GM23338 (cell line): ENCODE measurements at regions not wholly inside any gene's neighbourhood (a gene's known extent, or its start where the extent isn't known, plus 50 kb on each side); places are given as distances from the start of the nearest gene placed in this dataset.

Experiments used
- ATAC-seq: fragments of 200-7000 bp; cut with Tn5 transposase; 3 replicates; pipeline ENCODE4 v1.9.1; 2020
- DNase-seq: peaks from one replicate; pipeline ENCODE4 v3.0.0-alpha.2; 2015; ENCODE audit warnings: low spot score
- H2AFZ ChIP-seq: fragments of 200-600 bp; sonication (generic); 2 replicates; pipeline ENCODE4 v1.8.0; 2016; ENCODE audit warnings: antibody characterized with exemption, mild to moderate bottlenecking, moderate library complexity
- H3F3A ChIP-seq: fragments of 200-600 bp; sonication (generic); replicated peaks from 2 replicates; pipeline ENCODE4 v1.8.0; 2017; ENCODE audit warnings: antibody characterized with exemption, mixed run types, low read depth
- H3K27ac ChIP-seq: fragments of 200-600 bp; sonication (generic); 2 replicates; pipeline ENCODE4 v1.6.1; 2016; ENCODE audit warnings: low read depth
- H3K27me3 ChIP-seq: fragments of 200-600 bp; sonication (generic); 2 replicates; pipeline ENCODE4 v1.8.0; 2016; ENCODE audit warnings: mild to moderate bottlenecking, mixed run types, moderate library complexity; ENCODE audit not compliant: insufficient read depth
- H3K36me3 ChIP-seq: fragments of 200-600 bp; sonication (generic); 2 replicates; pipeline ENCODE4 v1.8.0; 2016; ENCODE audit warnings: mild to moderate bottlenecking; ENCODE audit not compliant: insufficient read depth
- H3K4me1 ChIP-seq: fragments of 200-600 bp; sonication (generic); 2 replicates; pipeline ENCODE4 v1.8.0; 2016; ENCODE audit warnings: mild to moderate bottlenecking, moderate library complexity; ENCODE audit not compliant: insufficient read depth
- H3K4me2 ChIP-seq: fragments of 200-600 bp; sonication (generic); 2 replicates; pipeline ENCODE4 v1.7.1; 2017; ENCODE audit warnings: mixed run types
- H3K4me3 ChIP-seq: fragments of 200-600 bp; sonication (generic); 2 replicates; pipeline ENCODE4 v1.6.1; 2016; ENCODE audit warnings: mixed run types
- H3K79me2 ChIP-seq: fragments of 200-600 bp; sonication (generic); replicated peaks from 2 replicates; pipeline ENCODE4 v1.8.0; 2017; ENCODE audit warnings: mild to moderate bottlenecking; ENCODE audit not compliant: insufficient read depth
- H3K9me2 ChIP-seq: fragments of 200-600 bp; sonication (generic); 2 replicates; pipeline ENCODE4 v1.8.0; 2017; ENCODE audit not compliant: insufficient read depth
- H4K20me1 ChIP-seq: fragments of 200-600 bp; sonication (generic); replicated peaks from 2 replicates; pipeline ENCODE4 v1.8.0; 2017; ENCODE audit warnings: mild to moderate bottlenecking; ENCODE audit not compliant: insufficient read depth
- H3K27ac Mint-ChIP-seq: 2 replicates; pipeline ENCODE4 v1.8.0; 2020; ENCODE audit warnings: inconsistent platforms, mild to moderate bottlenecking, moderate library complexity, mixed read lengths
- H3K27me3 Mint-ChIP-seq: 3 replicates; pipeline ENCODE4 v1.8.0; 2022; ENCODE audit warnings: low read depth, mild to moderate bottlenecking, moderate library complexity, mixed read lengths, inconsistent platforms; ENCODE audit not compliant: insufficient read depth, poor library complexity
- H3K36me3 Mint-ChIP-seq: 3 replicates; pipeline ENCODE4 v1.8.0; 2021; ENCODE audit warnings: low read depth, mild to moderate bottlenecking, inconsistent platforms, moderate library complexity, mixed read lengths
- H3K4me1 Mint-ChIP-seq: 3 replicates; pipeline ENCODE4 v1.8.0; 2020; ENCODE audit warnings: mild to moderate bottlenecking, inconsistent platforms, mixed read lengths
- H3K4me3 Mint-ChIP-seq: 3 replicates; pipeline ENCODE4 v1.8.0; 2021; ENCODE audit warnings: moderate library complexity, mild to moderate bottlenecking, inconsistent platforms, mixed read lengths
- H3K9me3 Mint-ChIP-seq: 3 replicates; pipeline ENCODE4 v1.8.0; 2020; ENCODE audit warnings: moderate library complexity, mild to moderate bottlenecking, inconsistent platforms, mixed read lengths
- CREB1 ChIP-seq: fragments of 250-450 bp; sonication (Bioruptor Pico); IDR thresholded peaks from 2 replicates; pipeline ENCODE4 v1.5.0; 2020; ENCODE audit warnings: low read depth, mild to moderate bottlenecking, moderate library complexity
- CTCF ChIP-seq, 2 experiments: fragments of 200-600 bp in 1 of 2; sonication (generic) in 1 of 2; conservative IDR thresholded peaks; 2 replicates each; pipeline versions ENCODE4 v1.5.1 to v1.6.1; 2016 to 2017; ENCODE audit warnings: antibody characterized with exemption in 2 of 2, low read depth in 2 of 2, mild to moderate bottlenecking in 2 of 2, moderate library complexity in 1 of 2
- ETS1 ChIP-seq: IDR thresholded peaks from 2 replicates; pipeline ENCODE4 v1.6.1; 2016; ENCODE audit warnings: antibody characterized with exemption
- EZH2 ChIP-seq: fragments of 200-600 bp; sonication (generic); IDR thresholded peaks from one replicate; pipeline ENCODE4 v1.8.0; 2017; ENCODE audit warnings: antibody characterized with exemption, mild to moderate bottlenecking, low read depth; ENCODE audit not compliant: unreplicated experiment
- EZH2phosphoT487 ChIP-seq: fragments of 200-600 bp; sonication (generic); IDR thresholded peaks from one replicate; pipeline ENCODE4 v1.8.1; 2018; ENCODE audit warnings: antibody characterized with exemption; ENCODE audit not compliant: unreplicated experiment
- JUNB ChIP-seq: IDR thresholded peaks from one replicate; pipeline ENCODE4 v1.6.1; 2016; ENCODE audit warnings: antibody characterized with exemption; ENCODE audit not compliant: unreplicated experiment
- NANOG ChIP-seq: IDR thresholded peaks from 2 replicates; pipeline ENCODE4 v1.6.1; 2016; ENCODE audit warnings: antibody characterized with exemption, borderline replicate concordance
- POLR2AphosphoS5 ChIP-seq: IDR thresholded peaks from 2 replicates; pipeline ENCODE4 v1.6.1; 2016; ENCODE audit warnings: antibody characterized with exemption, low read depth
- REST ChIP-seq: IDR thresholded peaks from one replicate; pipeline ENCODE4 v1.6.1; 2018; ENCODE audit warnings: antibody characterized with exemption; ENCODE audit not compliant: unreplicated experiment
- STAT1 ChIP-seq: IDR thresholded peaks from one replicate; pipeline ENCODE4 v1.6.1; 2016; ENCODE audit warnings: antibody characterized with exemption; ENCODE audit not compliant: unreplicated experiment
- ZNF114 ChIP-seq: fragments of 250-450 bp; sonication (Bioruptor Pico); IDR thresholded peaks from 2 replicates; pipeline ENCODE4 v1.5.0; 2020; ENCODE audit warnings: mild to moderate bottlenecking, moderate library complexity
- ZNF331 ChIP-seq: fragments of 250-450 bp; sonication (Bioruptor Pico); IDR thresholded peaks from 2 replicates; pipeline ENCODE4 v1.5.0; 2020; ENCODE audit warnings: low read depth, mild to moderate bottlenecking, moderate library complexity

- no peak for ATAC-seq
- Histone ChIP-seq H3K4me3 (no peak overlapping the region), H3K27me3 (no peaks in the 10 kb centered on the region), H3K4me1 (no peaks in the 10 kb centered on the region), H3K36me3 (no peaks in the 10 kb centered on the region), H4K20me1 (no peaks in the 10 kb centered on the region), H3F3A (no peaks in the 10 kb centered on the region), H3K79me2 (no peaks in the 10 kb centered on the region), H3K27ac (no peak overlapping the region), H3K4me2 (no peak overlapping the region), H2AFZ (no peak overlapping the region), H3K9me2 (peaks cover 10% of the 10 kb centered on the region)
- H3K4me3 Mint-ChIP-seq: no peak overlapping the region
- H3K4me1 Mint-ChIP-seq: no peaks in the 10 kb centered on the region
- peaks cover 11% of the 10 kb centered on the region; the same call in 2 of the 3 replicates for H3K9me3 Mint-ChIP-seq
- DNase-seq: no peak
- no peaks in the 10 kb centered on the region for H3K36me3 Mint-ChIP-seq
- TF ChIP-seq EZH2phosphoT487 (no peak), CTCF (conservative IDR thresholded peaks at IDR 0.05; ENCODE audit: low read depth in 2 of 2) (no peak), JUNB (no peak)
- H3K27me3 Mint-ChIP-seq: peaks cover 3% of the 10 kb centered on the region
- H3K27ac Mint-ChIP-seq: no peak overlapping the region
Measured at GRCh38 chr5:156096259-156096658, 230.7 kb upstream of the SGCD start.

- Histone ChIP-seq H4K20me1 (no peaks in the 10 kb centered on the region), H3K27ac (no peak overlapping the region), H3K79me2 (no peaks in the 10 kb centered on the region), H3K36me3 (no peaks in the 10 kb centered on the region), H3K27me3 (no peaks in the 10 kb centered on the region), H3K9me2 (0 out of 2 replicates have a peak, but pooled peaks cover 3% of the 10 kb centered on the region), H3K4me1 (peaks cover 20% of the 10 kb centered on the region), H3K4me3 (no peak overlapping the region), H3K4me2 (no peak overlapping the region), H2AFZ (no peak overlapping the region), H3F3A (no peaks in the 10 kb centered on the region)
- H3K36me3 Mint-ChIP-seq: no peaks in the 10 kb centered on the region
- H3K4me3 Mint-ChIP-seq: no peak overlapping the region
- H3K9me3 Mint-ChIP-seq: no peaks in the 10 kb centered on the region
- DNase-seq (no peak), ATAC-seq (no peak)
- peaks cover 9% of the 10 kb centered on the region for H3K4me1 Mint-ChIP-seq
- H3K27ac Mint-ChIP-seq: no peak overlapping the region
- H3K27me3 Mint-ChIP-seq: no peaks in the 10 kb centered on the region
- TF ChIP-seq NANOG (no peak), REST (no peak), CREB1 (CRISPR knock-in tag) (no peak), EZH2 (no peak), ZNF331 (CRISPR knock-in tag) (no peak), ZNF114 (CRISPR knock-in tag) (no peak), POLR2AphosphoS5 (no peak), ETS1 (no peak), STAT1 (no peak)
Measured at GRCh38 chr5:156103155-156103885, 223.6 kb upstream of the SGCD start.
